SJCRH30 (cell line): ENCODE measurements at regions not wholly inside any gene's neighbourhood (a gene's known extent, or its start where the extent isn't known, plus 50 kb on each side); places are given as distances from the start of the nearest gene placed in this dataset.

Source experiments
- DNase-seq, 2 experiments: peaks; one replicate each; pipeline ENCODE4 v3.0.0-alpha.2; 2015 to 2020
- H3K27ac ChIP-seq: fragments of 250-450 bp; sonication (Bioruptor Pico); 2 replicates; pipeline ENCODE4 v1.5.1; 2020; ENCODE audit warnings: mild to moderate bottlenecking, moderate library complexity
- H3K27me3 ChIP-seq: fragments of 250-450 bp; sonication (Bioruptor Pico); 2 replicates; pipeline ENCODE4 v1.5.1; 2020; ENCODE audit warnings: mild to moderate bottlenecking, moderate library complexity
- H3K36me3 ChIP-seq: fragments of 250-450 bp; sonication (Bioruptor Pico); 2 replicates; pipeline ENCODE4 v1.5.1; 2020; ENCODE audit warnings: mild to moderate bottlenecking, moderate library complexity
- H3K4me1 ChIP-seq: fragments of 250-450 bp; sonication (Bioruptor Pico); 2 replicates; pipeline ENCODE4 v1.5.1; 2020; ENCODE audit warnings: mild to moderate bottlenecking, moderate library complexity
- H3K4me3 ChIP-seq: fragments of 250-450 bp; sonication (Bioruptor Pico); 2 replicates; pipeline ENCODE4 v1.5.1; 2020; ENCODE audit warnings: mild to moderate bottlenecking, moderate library complexity
- H3K9me3 ChIP-seq: fragments of 250-450 bp; sonication (Bioruptor Pico); replicated peaks from 2 replicates; pipeline ENCODE4 v1.5.1; 2020; ENCODE audit warnings: mild to moderate bottlenecking, moderate library complexity

DNA sequence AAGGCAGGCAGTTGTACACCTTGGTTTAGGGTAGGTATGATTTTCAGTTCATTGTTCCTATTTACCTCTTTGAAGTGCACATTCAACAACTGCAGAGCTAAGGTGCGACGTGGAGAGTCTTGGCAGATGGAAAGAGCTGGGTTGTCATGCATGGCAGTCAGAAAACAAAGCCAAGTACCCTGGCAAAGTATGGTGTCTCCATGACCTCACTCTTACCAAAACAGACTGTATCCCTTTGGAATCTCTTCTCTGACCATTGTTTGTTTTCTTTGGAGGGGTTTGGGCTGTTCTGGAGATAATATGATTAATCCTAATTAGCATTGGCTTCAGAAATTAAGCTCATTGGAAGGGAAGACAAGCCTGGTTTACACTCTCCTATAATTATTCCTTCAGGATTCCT is 665.7 kb downstream of the DNAH5 start:
- no peaks in the 10 kb centered on the region for H3K9me3 ChIP-seq
- no peaks in the 10 kb centered on the region for H3K36me3 ChIP-seq
- H3K27ac ChIP-seq = no peak overlapping the region
- no peak for DNase-seq
- no peaks in the 10 kb centered on the region; the same call in 1 of the 2 replicates for H3K27me3 ChIP-seq
- H3K4me3 ChIP-seq = no peak overlapping the region
- no peaks in the 10 kb centered on the region for H3K4me1 ChIP-seq

DNA sequence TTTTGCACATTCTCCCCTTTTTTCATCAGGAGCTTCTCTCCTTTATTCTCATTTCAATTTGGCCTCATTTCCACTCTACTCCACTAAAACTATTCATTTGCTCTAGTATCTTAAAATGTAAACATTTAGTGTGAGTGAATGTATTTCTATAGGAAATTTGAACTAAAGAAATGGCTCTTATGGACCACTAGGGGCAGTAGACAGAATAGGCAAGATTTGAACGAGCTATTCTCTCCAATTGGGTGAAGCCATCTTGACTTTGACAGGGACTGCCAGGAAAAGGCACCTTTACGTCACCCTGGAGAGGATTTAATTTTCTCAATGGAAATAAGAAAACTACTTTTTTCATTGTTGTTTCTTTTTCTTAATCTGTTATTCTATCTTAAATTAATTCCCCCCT is 666.3 kb downstream of the DNAH5 start:
- no peaks in the 10 kb centered on the region for H3K36me3 ChIP-seq

DNA sequence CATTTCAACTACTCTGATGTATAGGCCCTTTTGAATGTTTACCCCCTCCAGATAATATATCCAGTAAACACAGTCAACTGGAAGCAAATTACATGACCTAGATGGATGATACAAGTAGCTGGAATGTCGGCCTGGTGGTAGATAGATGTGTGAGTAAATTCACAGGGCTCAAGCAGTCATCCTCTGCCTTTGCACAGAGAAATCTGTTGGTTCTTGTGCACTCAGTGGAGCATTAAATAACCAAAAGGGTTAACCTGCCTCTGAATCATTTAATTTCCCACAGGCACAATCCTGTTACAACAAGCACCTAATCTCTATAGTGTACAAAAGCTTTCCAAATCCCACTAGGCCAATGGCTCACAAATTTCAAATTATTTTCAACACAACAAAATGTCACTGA is 668.3 kb downstream of the DNAH5 start:
- no peak for DNase-seq
- H3K27me3 ChIP-seq = no peaks in the 10 kb centered on the region; the same call in 1 of the 2 replicates
- H3K4me3 ChIP-seq = no peak overlapping the region
- no peaks in the 10 kb centered on the region for H3K36me3 ChIP-seq
- no peaks in the 10 kb centered on the region for H3K4me1 ChIP-seq
- no peak overlapping the region for H3K27ac ChIP-seq
- H3K9me3 ChIP-seq = no peaks in the 10 kb centered on the region

More for the DNA sequence above, 666.3 kb downstream of the DNAH5 start:
- Histone ChIP-seq H3K9me3 (no peaks in the 10 kb centered on the region), H3K4me3 (no peak overlapping the region), H3K27me3 (no peaks in the 10 kb centered on the region; the same call in 1 of the 2 replicates), H3K27ac (no peak overlapping the region), H3K4me1 (no peaks in the 10 kb centered on the region)
- DNase-seq = peak in 1 of 2 experiments; percentile 11

DNA sequence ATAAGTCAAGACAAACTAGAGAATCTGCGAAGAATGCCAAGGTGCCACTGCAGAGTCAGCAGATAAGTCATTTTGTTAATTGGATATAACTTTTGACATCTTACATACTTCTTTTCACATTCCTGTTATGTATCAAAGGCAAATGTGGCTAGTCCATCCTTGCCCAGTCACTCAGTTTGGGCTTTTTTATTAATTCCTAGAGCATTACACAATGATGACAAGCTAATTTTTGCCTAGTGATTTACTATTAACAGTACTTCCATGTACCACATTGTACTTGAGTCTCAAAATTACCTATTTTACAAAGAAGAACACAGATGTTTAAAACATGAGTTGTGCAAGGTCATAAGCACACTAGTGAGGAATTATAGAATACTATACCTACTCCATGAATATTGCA is 680.8 kb downstream of the DNAH5 start:
- H3K9me3 ChIP-seq = no peaks in the 10 kb centered on the region
- H3K4me1 ChIP-seq = no peaks in the 10 kb centered on the region

DNA sequence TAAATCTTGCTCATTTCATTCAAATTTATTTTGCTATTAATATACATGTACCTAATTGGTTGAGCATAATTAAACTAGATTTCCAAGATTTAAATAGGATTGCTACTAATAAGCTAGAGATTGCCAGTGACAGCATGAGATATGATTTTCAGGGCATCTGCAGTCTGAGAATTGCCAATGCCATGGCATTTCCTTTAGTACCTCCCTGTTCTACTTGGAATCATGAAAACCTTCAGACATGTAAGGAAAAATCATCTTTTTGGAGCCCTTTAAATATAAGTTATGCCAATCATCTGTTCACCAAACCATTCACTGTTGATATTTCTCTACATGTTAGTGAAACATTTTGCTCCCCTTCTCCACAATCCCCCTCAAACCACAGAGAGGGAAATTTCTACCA is 691.4 kb downstream of the DNAH5 start:
- H3K4me3 ChIP-seq = no peak overlapping the region
- DNase-seq = no peak

More for the DNA sequence above, 680.8 kb downstream of the DNAH5 start:
- Histone ChIP-seq H3K36me3 (no peaks in the 10 kb centered on the region), H3K27me3 (no peaks in the 10 kb centered on the region), H3K4me3 (no peak overlapping the region), H3K27ac (no peak overlapping the region)
- no peak for DNase-seq

DNA sequence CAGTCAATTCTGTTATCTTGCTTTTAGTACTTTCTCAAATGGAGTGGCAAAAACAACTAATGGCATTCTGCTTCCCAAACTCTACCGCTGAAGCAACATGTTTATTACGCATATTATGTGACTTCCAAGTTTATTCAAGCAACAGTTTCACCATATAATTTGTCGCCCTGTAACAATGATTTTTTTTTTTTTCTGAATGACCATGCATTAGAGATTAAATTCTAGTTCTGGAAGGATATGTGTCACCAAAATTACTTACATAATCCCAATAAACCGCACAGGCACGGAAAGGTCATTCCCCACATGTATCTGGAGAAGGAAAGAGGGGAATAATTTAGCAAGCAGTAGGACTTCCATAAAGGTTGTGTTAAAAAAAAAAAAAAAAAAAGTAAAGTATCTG is 691.8 kb downstream of the DNAH5 start:
- H3K27ac ChIP-seq = no peak overlapping the region
- no peaks in the 10 kb centered on the region for H3K27me3 ChIP-seq
- no peak for DNase-seq
- no peaks in the 10 kb centered on the region for H3K4me1 ChIP-seq
- H3K4me3 ChIP-seq = no peak overlapping the region
- no peaks in the 10 kb centered on the region for H3K36me3 ChIP-seq
- no peaks in the 10 kb centered on the region for H3K9me3 ChIP-seq

More for the DNA sequence above, 691.4 kb downstream of the DNAH5 start:
- no peaks in the 10 kb centered on the region for H3K36me3 ChIP-seq
- H3K27ac ChIP-seq = no peak overlapping the region
- H3K4me1 ChIP-seq = no peaks in the 10 kb centered on the region
- H3K9me3 ChIP-seq = no peaks in the 10 kb centered on the region
- H3K27me3 ChIP-seq = no peaks in the 10 kb centered on the region

DNA sequence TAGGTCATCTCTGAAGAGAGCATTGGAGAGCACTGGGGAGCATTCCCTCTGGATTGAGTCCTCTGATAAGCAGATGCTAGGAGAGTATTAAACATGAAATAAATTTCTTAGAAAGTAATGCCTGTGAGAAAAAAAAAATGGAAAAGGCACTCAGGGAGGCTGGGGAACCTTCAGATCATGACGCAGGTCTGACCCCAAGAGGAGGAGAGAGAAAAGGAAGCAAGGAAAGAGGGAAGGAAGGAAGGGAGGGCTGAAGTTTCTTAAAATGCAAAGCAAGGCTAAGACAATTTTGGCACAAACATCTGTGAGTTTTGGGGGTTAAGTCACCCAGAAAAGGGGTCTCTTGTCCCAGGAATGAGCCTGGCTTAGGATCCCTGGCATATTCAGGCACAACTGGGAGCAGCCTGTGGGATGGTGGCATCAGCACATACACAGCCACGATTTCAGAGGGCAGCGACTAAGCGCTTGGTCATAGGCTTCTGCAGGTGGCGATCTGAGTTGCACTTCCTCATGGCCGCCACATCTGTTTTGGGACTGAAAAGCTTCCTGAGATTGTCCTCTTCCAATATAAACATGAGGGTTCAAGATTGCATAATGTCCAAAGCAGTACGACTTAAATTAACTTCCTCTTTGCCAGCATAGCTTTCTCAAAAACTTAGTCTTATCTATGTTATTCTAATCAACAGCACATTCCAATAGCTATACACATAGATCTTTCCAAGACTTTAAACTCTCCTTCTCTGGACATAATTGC is 692.7 kb downstream of the DNAH5 start:
- H3K27ac ChIP-seq = no peak overlapping the region
- no peaks in the 10 kb centered on the region for H3K4me1 ChIP-seq

DNA sequence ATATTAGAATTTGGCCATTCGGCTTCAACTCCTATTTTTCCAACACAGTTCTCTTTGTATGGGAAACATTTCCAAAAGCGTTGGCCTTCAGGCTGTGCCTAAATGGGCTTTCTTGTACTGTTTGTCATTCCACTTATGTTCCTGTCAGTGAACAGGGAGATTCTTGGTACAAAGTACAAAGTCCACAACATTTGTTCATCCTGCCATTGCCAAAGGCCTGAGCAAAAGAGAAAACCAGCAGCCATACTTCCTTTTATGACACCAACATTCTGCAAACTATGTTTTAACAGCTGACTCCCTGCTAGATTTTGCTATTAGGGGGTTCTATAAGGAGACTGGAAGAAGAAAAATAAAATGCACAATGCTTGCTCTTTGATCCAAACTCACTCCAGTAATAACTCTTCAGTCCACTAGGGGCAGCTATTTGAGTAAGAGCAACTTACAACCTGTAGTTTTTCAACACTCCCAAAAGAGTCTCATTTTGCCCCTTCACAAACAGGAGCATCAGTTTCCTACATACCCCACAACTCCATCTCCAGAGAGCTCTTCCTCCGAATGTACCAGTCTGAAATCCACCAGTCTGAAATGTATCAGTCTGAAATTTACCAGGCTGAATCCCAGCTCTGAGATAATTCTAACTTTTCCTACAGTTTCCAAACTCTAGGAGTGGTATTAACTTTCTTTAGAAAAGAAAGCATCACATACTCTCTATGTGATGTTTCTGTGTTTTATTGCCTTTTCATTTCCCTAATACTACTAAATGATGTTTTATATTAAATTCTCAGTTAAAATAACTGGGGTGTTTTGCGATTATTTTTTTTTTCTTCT is 693.8 kb downstream of the DNAH5 start:
- DNase-seq = peak in 1 of 2 experiments; percentile 9

More for the DNA sequence above, 692.7 kb downstream of the DNAH5 start:
- H3K36me3 ChIP-seq = no peaks in the 10 kb centered on the region
- DNase-seq = no peak
- no peak overlapping the region for H3K4me3 ChIP-seq
- H3K27me3 ChIP-seq = no peaks in the 10 kb centered on the region
- no peaks in the 10 kb centered on the region for H3K9me3 ChIP-seq

DNA sequence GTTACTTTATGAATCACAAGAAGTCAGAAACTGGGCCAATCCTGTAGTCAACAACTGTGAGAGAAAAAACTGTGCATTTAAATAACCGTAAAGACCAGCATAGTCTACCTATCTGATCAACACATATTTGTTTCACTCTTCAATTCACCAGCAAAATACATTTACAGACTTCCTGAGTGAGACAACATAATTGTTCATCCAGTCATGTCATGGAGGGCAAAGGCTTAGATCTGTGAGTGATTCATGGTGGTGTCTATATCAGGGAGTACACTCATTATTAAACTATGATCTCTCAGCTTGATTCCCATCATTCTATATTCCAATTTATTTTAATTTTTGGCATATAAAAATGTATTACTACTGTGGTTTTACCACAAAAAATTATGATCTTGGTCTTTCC is 694.6 kb downstream of the DNAH5 start:
- Histone ChIP-seq H3K4me3 (no peak overlapping the region), H3K27me3 (no peaks in the 10 kb centered on the region), H3K36me3 (no peaks in the 10 kb centered on the region), H3K4me1 (no peaks in the 10 kb centered on the region), H3K9me3 (no peaks in the 10 kb centered on the region), H3K27ac (no peak overlapping the region)
- no peak for DNase-seq

More for the DNA sequence above, 693.8 kb downstream of the DNAH5 start:
- no peaks in the 10 kb centered on the region for H3K4me1 ChIP-seq
- no peak overlapping the region for H3K4me3 ChIP-seq
- H3K27ac ChIP-seq = no peak overlapping the region
- no peaks in the 10 kb centered on the region for H3K36me3 ChIP-seq
- no peaks in the 10 kb centered on the region for H3K9me3 ChIP-seq
- no peaks in the 10 kb centered on the region for H3K27me3 ChIP-seq

DNA sequence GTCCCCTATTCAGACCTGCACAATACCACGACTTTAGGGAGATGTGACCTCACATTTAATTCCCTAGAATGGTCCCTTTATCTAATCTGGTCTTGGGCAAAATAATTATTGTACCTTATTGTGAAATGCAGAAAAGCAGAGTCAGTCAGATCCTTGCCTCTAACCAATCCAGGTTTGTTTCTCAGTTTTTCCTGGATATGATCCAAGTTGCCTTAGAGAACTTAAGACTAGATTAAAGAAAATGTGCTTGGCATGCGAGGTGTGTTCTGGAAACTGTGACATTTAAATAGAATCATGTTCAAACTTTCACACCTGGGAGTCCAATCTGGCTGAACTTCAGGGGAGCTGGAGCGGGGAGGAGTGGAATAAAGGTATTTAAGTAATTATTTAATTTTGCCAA is 696.2 kb downstream of the DNAH5 start:
- Histone ChIP-seq H3K36me3 (no peaks in the 10 kb centered on the region), H3K4me1 (no peaks in the 10 kb centered on the region), H3K27ac (no peak overlapping the region), H3K9me3 (no peaks in the 10 kb centered on the region), H3K27me3 (no peaks in the 10 kb centered on the region), H3K4me3 (no peak overlapping the region)
- no peak for DNase-seq

DNA sequence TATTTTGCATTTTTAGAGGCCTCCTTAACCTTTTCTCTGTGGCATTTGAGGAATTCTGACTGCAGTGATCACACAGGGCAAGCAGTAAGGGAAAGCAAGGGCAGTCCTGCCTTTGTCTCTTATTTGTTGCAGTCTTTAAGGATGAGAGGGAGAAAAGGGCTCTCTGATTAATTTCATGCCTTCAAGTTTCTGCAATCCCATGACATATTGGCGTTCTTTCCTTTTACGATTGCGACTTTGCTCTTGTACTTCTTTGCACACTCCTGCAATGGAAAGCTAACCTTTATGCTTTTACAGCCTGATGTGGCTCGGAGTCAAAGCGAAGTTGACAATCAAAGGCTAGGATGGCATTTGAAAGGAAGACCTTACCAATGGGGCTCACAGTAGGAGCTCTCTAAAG is 698.4 kb downstream of the DNAH5 start:
- Histone ChIP-seq H3K27ac (no peak overlapping the region), H3K36me3 (no peaks in the 10 kb centered on the region), H3K27me3 (no peaks in the 10 kb centered on the region), H3K9me3 (no peaks in the 10 kb centered on the region), H3K4me3 (no peak overlapping the region), H3K4me1 (no peaks in the 10 kb centered on the region)
- DNase-seq = no peak

DNA sequence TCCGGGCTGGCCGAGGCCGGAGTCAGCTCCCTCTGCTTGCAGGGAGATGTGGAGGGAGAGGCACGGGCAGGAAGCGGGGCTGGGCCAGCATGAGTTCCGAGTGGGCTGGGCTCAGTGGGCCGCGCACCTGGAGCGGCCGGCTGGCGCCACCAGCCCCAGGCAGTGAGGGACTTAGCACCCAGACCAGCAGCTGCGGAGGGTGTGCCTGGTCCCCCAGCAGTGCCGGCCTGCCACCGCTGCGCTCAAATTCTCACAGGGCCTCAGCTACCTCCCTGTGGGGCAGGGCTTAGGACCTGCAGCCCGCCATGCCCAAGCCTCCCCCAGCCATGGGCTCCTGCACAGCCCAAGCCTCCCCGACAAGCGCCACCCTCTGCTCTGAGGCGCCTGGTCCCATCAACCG is 700.3 kb downstream of the DNAH5 start:
- no peaks in the 10 kb centered on the region for H3K9me3 ChIP-seq
- H3K27ac ChIP-seq = no peak overlapping the region
- no peaks in the 10 kb centered on the region for H3K36me3 ChIP-seq
- no peaks in the 10 kb centered on the region for H3K4me1 ChIP-seq
- no peak overlapping the region for H3K4me3 ChIP-seq
- H3K27me3 ChIP-seq = no peaks in the 10 kb centered on the region
- DNase-seq = no peak

DNA sequence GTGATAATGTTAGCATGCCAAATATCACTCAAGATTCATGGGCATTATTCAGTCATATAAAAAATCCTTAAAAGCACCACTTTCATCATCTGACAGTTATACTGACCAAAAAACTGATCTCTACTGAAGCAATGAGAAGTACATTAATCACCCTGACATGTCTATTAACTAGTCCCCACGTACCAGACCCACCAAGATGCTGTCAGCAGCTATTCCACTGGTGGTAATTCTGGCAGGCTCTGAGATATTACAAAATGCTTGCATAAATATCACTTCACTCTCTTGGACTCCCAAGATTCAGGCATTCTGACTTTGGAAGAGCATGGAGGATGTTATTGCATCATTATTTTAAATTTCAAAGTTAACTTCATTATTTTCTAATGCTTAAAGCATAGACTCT is 717.0 kb downstream of the DNAH5 start:
- no peak for DNase-seq
- H3K27me3 ChIP-seq = no peaks in the 10 kb centered on the region
- no peaks in the 10 kb centered on the region for H3K9me3 ChIP-seq
- no peaks in the 10 kb centered on the region for H3K4me1 ChIP-seq
- H3K36me3 ChIP-seq = no peaks in the 10 kb centered on the region
- H3K4me3 ChIP-seq = no peak overlapping the region
- no peak overlapping the region for H3K27ac ChIP-seq

DNA sequence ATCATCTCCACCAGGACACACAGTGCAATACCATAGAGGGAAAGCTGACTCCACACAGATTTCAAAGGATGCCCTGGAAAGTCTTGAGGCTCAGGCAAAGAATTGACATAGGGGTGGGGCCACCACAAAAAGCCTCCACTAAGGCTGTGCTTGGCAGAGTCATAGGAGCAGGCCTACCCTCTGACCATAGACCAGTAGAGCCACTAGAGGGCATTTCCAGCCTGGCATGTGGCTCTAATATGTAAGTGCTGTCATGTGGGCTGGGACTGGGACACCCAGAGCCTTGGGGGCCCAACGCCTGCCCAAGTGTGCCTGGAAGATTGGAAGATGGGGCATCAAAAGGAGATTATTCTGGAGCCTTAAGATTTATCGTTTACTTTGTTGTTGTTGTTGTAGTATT is 726.0 kb downstream of the DNAH5 start:
- H3K27ac ChIP-seq = no peak overlapping the region
- no peaks in the 10 kb centered on the region for H3K4me1 ChIP-seq
- no peaks in the 10 kb centered on the region for H3K27me3 ChIP-seq
- H3K36me3 ChIP-seq = no peaks in the 10 kb centered on the region
- H3K9me3 ChIP-seq = no peaks in the 10 kb centered on the region
- no peak overlapping the region for H3K4me3 ChIP-seq
- DNase-seq = peak in 1 of 2 experiments; percentile 1

DNA sequence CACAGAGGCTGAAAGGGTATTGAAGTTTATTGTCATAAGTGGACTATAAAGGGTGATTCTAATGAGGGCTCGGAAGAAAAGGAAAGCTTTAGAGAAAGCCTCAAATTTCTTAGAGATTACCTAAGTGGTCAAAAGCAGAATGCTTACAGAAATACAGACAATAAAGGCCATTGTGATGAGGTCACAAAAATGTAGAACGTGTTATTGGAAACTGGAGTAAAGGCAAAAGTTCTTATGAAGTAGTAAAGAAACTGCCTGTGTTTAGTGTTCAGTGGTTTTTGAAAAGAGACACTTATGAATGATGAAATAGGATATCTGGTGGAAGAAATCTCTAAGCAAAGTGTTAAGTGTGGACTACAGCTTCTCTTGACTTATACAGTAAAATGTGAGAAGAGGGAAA is 726.9 kb downstream of the DNAH5 start:
- Histone ChIP-seq H3K4me1 (no peaks in the 10 kb centered on the region), H3K36me3 (no peaks in the 10 kb centered on the region), H3K27ac (no peak overlapping the region), H3K9me3 (no peaks in the 10 kb centered on the region), H3K27me3 (no peaks in the 10 kb centered on the region), H3K4me3 (no peak overlapping the region)
- peak in 1 of 2 experiments; percentile 1 for DNase-seq
